Mesenchymal stem cell (in vitro differentiated cells and primary cell): ENCODE measurements at regions not wholly inside any gene's neighbourhood (a gene's known extent, or its start where the extent isn't known, plus 50 kb on each side); places are given as distances from the start of the nearest gene placed in this dataset.

Source experiments
- DNase-seq: peaks from one replicate; pipeline ENCODE4 v3.0.0-alpha.2; 2013
- H2AFZ ChIP-seq: one replicate; pipeline ENCODE4 v1.6.1; 2013; ENCODE audit warnings: low read depth, mild to moderate bottlenecking, control low read depth, inconsistent platforms, low read length, moderate library complexity
- H2AK5ac ChIP-seq: 2 replicates; pipeline ENCODE4 v1.6.1; 2013; ENCODE audit warnings: low read length, moderate library complexity, mild to moderate bottlenecking, inconsistent platforms; ENCODE audit not compliant: severe bottlenecking
- H2BK120ac ChIP-seq: one replicate; pipeline ENCODE4 v1.6.1; 2013; ENCODE audit warnings: low read depth, mild to moderate bottlenecking, inconsistent platforms, low read length, moderate library complexity
- H2BK12ac ChIP-seq, 2 experiments: one replicate each; pipeline ENCODE4 v1.6.1; 2013; ENCODE audit warnings: inconsistent platforms in 2 of 2, low read length in 2 of 2, mild to moderate bottlenecking in 2 of 2, moderate library complexity in 2 of 2, control low read depth in 1 of 2
- H2BK15ac ChIP-seq: one replicate; pipeline ENCODE4 v1.6.1; 2013; ENCODE audit warnings: mild to moderate bottlenecking, low read depth, inconsistent platforms; ENCODE audit not compliant: poor library complexity, severe bottlenecking
- H2BK5ac ChIP-seq: 2 replicates; pipeline ENCODE4 v1.6.1; 2013; ENCODE audit warnings: low read depth, mild to moderate bottlenecking, low read length, control low read depth, inconsistent platforms; ENCODE audit not compliant: poor library complexity, severe bottlenecking
- H3K14ac ChIP-seq, 2 experiments: one replicate each; pipeline ENCODE4 v1.6.1; 2013; ENCODE audit warnings: inconsistent platforms in 2 of 2, low read length in 2 of 2, control low read depth in 1 of 2, mild to moderate bottlenecking in 1 of 2, moderate library complexity in 1 of 2
- H3K18ac ChIP-seq, 2 experiments: one replicate each; pipeline ENCODE4 v1.6.1; 2013; ENCODE audit warnings: inconsistent platforms in 2 of 2, low read length in 2 of 2, control low read depth in 1 of 2, low read depth in 1 of 2, mild to moderate bottlenecking in 1 of 2
- H3K23ac ChIP-seq, 2 experiments: one replicate each; pipeline ENCODE4 v1.6.1; 2013; ENCODE audit warnings: inconsistent platforms in 2 of 2, low read length in 2 of 2, mild to moderate bottlenecking in 2 of 2, moderate library complexity in 2 of 2, control low read depth in 1 of 2
- H3K27ac ChIP-seq: 2 replicates; pipeline ENCODE4 v1.5.1; 2013; ENCODE audit warnings: mild to moderate bottlenecking, moderate library complexity, low read length, control low read depth, inconsistent platforms; ENCODE audit not compliant: poor library complexity, severe bottlenecking
- H3K27me3 ChIP-seq, 2 experiments: 2 replicates each; pipeline versions ENCODE4 v1.6.1 to v1.7.0; 2013; ENCODE audit warnings: low read length in 2 of 2, mild to moderate bottlenecking in 2 of 2, moderate library complexity in 2 of 2, control low read depth in 1 of 2, inconsistent platforms in 1 of 2; ENCODE audit not compliant: control insufficient read depth in 1 of 2, insufficient read depth in 1 of 2
- H3K36me3 ChIP-seq, 2 experiments: 2 replicates each; pipeline versions ENCODE4 v1.6.1 to v1.7.0; 2013; ENCODE audit warnings: low read length in 2 of 2, control low read depth in 1 of 2, inconsistent platforms in 1 of 2, low read depth in 1 of 2, mild to moderate bottlenecking in 1 of 2; ENCODE audit not compliant: insufficient read depth in 2 of 2, control insufficient read depth in 1 of 2
- H3K4ac ChIP-seq, 2 experiments: one replicate each; pipeline ENCODE4 v1.6.1; 2013; ENCODE audit warnings: inconsistent platforms in 2 of 2, low read length in 2 of 2, mild to moderate bottlenecking in 2 of 2, moderate library complexity in 2 of 2, control low read depth in 1 of 2, low read depth in 1 of 2
- H3K4me1 ChIP-seq: 2 replicates; pipeline ENCODE4 v1.6.1; 2013; ENCODE audit warnings: low read depth, low read length, control low read depth; ENCODE audit not compliant: control insufficient read depth, insufficient read depth
- H3K4me2 ChIP-seq: 2 replicates; pipeline ENCODE4 v1.6.1; 2013; ENCODE audit warnings: low read length, mild to moderate bottlenecking, inconsistent platforms; ENCODE audit not compliant: poor library complexity, severe bottlenecking
- H3K4me3 ChIP-seq, 2 experiments: 2 replicates each; pipeline versions ENCODE4 v1.5.1 to v1.7.0; 2013; ENCODE audit warnings: low read length in 2 of 2, mild to moderate bottlenecking in 2 of 2, control low read depth in 1 of 2, low read depth in 1 of 2; ENCODE audit not compliant: insufficient read depth in 1 of 2
- H3K79me1 ChIP-seq: replicated peaks from 2 replicates; pipeline ENCODE4 v1.6.1; 2013; ENCODE audit warnings: mild to moderate bottlenecking, control low read depth, low read length, inconsistent platforms; ENCODE audit not compliant: poor library complexity, severe bottlenecking
- H3K9ac ChIP-seq: 2 replicates; pipeline ENCODE4 v1.7.0; 2013; ENCODE audit warnings: mild to moderate bottlenecking, low read length, moderate library complexity
- H3K9me3 ChIP-seq: 2 replicates; pipeline ENCODE4 v1.7.0; 2013; ENCODE audit warnings: mild to moderate bottlenecking, low read length; ENCODE audit not compliant: control insufficient read depth
- H4K8ac ChIP-seq: one replicate; pipeline ENCODE4 v1.6.1; 2013; ENCODE audit warnings: inconsistent platforms, mild to moderate bottlenecking, low read length, moderate library complexity
- H4K91ac ChIP-seq: one replicate; pipeline ENCODE4 v1.6.1; 2013; ENCODE audit warnings: mild to moderate bottlenecking, low read length, inconsistent platforms
- WGBS: methylation state at CpG from one replicate; pipeline ENCODE4 v1.1.7; 2013; ENCODE audit warnings: mixed read lengths; 5-methylcytosine and 5-hydroxymethylcytosine counted together

DNA sequence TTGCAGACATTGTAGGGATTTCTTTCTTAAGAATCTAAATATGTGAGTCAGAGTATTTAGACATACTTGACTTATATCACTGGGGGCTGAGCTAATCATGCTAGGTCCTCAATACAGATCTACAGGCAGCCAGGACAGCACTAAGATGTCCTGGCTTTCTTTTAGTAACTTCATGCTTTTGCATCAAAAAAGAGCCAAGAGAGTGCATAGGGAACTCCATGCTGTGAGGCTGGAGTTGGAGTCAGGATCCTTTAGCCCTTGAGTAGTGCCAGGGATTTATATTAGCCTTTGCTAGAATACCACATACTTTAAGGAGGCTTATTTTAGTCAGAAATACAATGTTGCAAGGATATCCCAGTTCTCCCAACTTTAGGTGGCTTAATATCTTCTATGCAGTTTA is 289.7 kb downstream of the CCDC85A start:
- H2BK15ac ChIP-seq = no peak overlapping the region

DNA sequence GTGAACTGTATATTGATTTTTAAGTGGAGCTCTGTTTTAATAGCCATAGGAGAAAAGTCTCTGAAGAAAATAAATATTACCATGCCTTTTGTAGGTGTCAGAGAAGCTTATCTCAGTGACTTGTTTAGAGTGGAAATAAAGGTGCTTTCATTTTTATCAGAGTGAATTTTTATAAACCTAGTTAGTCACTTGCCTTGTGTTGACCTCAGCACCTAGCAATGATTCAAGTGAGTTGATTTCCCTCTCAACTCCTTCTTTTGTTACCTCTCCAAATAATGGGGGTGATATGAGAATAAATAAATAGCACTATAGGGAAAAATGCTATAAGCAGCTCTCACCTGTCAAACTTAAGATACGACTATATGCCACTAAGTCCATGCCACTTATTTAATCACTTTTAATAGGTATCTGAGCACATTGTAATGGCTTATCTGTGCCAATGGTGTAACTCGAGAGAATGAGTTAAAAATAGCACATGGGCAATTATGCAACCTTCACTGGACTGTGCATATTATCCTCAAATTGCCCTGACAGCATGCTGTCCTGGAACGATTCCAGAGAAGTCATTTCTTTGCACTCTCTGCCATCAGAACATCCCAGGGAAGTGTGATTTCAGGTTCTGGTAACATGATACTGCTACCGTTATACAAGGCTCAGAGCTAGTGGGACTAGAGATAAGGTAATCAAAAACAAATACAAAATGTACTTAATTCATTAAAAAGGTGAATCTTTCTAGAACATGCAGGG is 290.8 kb downstream of the CCDC85A start:
- no peak overlapping the region for H2BK120ac ChIP-seq

More for the DNA sequence above, 289.7 kb downstream of the CCDC85A start:
- Histone ChIP-seq H2AK5ac (no peak overlapping the region), H2BK5ac (no peak overlapping the region), H3K14ac (no peak overlapping the region), H3K36me3 (no peaks in the 10 kb centered on the region), H4K8ac (no peak overlapping the region), H3K27ac (no peak overlapping the region), H2AFZ (no peak overlapping the region), H3K79me1 (no peaks in the 10 kb centered on the region), H3K4me1 (no peaks in the 10 kb centered on the region), H3K9me3 (no peaks in the 10 kb centered on the region), H2BK12ac (no peak overlapping the region), H2BK120ac (no peak overlapping the region), H3K4me2 (no peak overlapping the region), H3K27me3 (no peaks in the 10 kb centered on the region), H3K9ac (no peak overlapping the region), H3K18ac (no peak overlapping the region), H3K4ac (no peak overlapping the region), H3K4me3 (no peak overlapping the region), H3K23ac (no peak overlapping the region), H4K91ac (no peak overlapping the region)
- DNase-seq = peak; percentile 22

DNA sequence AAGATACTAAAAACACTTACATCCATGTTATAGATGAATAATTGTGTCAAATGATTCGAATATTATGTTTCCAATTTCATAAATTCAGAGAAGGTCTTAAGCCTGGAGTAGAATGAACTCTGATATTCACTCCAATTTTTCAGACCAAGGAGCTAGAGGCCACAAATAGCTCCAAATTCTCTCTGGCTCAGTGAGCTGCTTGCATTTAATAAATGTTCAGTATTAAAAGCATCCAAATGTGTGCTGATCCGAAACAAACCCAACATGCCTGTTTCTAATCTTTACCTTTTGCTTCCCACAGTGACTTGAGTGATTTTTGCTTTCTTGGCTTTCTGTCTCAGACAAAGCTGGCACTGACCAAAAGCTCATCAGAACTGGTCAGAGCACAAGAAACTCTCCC is 291.4 kb downstream of the CCDC85A start:
- no peak for DNase-seq
- H3K27ac ChIP-seq = no peak overlapping the region
- H3K4me3 ChIP-seq = no peak overlapping the region

More for the DNA sequence above, 290.8 kb downstream of the CCDC85A start:
- Histone ChIP-seq H3K4me1 (no peaks in the 10 kb centered on the region), H3K18ac (no peak overlapping the region), H3K4me3 (no peak overlapping the region), H3K9ac (no peak overlapping the region), H3K4ac (no peak overlapping the region), H3K27me3 (no peaks in the 10 kb centered on the region), H3K4me2 (no peak overlapping the region), H2BK12ac (no peak overlapping the region), H4K91ac (no peak overlapping the region), H3K14ac (no peak overlapping the region), H2BK5ac (no peak overlapping the region), H4K8ac (no peak overlapping the region), H3K9me3 (no peaks in the 10 kb centered on the region), H2AFZ (no peak overlapping the region), H3K27ac (no peak overlapping the region), H3K79me1 (no peaks in the 10 kb centered on the region), H2BK15ac (no peak overlapping the region), H3K36me3 (no peaks in the 10 kb centered on the region), H2AK5ac (no peak overlapping the region), H3K23ac (no peak overlapping the region)
- peak; percentile 65 for DNase-seq
- 62% methylated on average over 2 of the region's 4 CpGs for WGBS

DNA sequence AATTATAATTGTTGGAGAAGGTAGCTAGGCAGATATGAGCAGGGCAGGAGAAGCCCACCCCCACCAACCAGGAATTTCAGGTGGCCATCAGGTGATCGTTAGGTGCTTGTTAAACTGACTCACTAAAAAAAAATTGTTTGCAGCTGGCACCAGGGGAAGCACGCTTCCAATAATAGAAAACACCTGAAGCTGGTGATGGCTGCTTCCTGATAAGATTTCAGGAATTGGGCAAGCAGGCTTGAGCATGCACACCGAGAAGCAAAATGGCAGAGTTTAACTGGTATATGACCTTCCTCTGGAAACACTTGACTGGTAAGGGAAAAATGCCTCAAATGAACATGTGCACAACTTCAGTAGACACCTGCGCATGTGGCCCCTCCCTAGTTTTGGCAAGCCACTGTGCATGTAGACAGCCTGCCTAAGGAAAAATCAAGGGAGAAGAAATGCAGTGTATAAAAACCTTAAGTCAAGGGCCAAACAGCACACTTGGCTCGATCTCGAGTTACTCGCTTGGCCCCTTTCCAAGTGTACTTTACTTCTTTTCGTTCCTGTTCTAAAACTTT is 292.8 kb downstream of the CCDC85A start:
- WGBS = 92% methylated on average over 8 of the region's 8 CpGs
- DNase-seq = no peak
- H3K27ac ChIP-seq = no peak overlapping the region
- H3K9me3 ChIP-seq = no peaks in the 10 kb centered on the region
- no peak overlapping the region for H3K4me2 ChIP-seq
- no peak overlapping the region for H3K14ac ChIP-seq
- H3K9ac ChIP-seq = no peak overlapping the region
- H2BK15ac ChIP-seq = no peak overlapping the region
- no peak overlapping the region for H2AK5ac ChIP-seq
- no peaks in the 10 kb centered on the region for H3K4me1 ChIP-seq
- H2BK120ac ChIP-seq = no peak overlapping the region
- H3K4me3 ChIP-seq = no peak overlapping the region
- H2BK12ac ChIP-seq = no peak overlapping the region
- H3K27me3 ChIP-seq = no peaks in the 10 kb centered on the region
- no peak overlapping the region for H4K8ac ChIP-seq
- H2AFZ ChIP-seq = no peak overlapping the region
- H4K91ac ChIP-seq = no peak overlapping the region
- H3K4ac ChIP-seq = no peak overlapping the region
- no peak overlapping the region for H3K23ac ChIP-seq
- no peaks in the 10 kb centered on the region for H3K36me3 ChIP-seq
- H3K18ac ChIP-seq = no peak overlapping the region
- no peak overlapping the region for H2BK5ac ChIP-seq
- no peaks in the 10 kb centered on the region for H3K79me1 ChIP-seq

More for the DNA sequence above, 291.4 kb downstream of the CCDC85A start:
- Histone ChIP-seq H3K27me3 (no peaks in the 10 kb centered on the region), H3K79me1 (no peaks in the 10 kb centered on the region), H3K18ac (no peak overlapping the region), H3K14ac (no peak overlapping the region), H2AK5ac (no peak overlapping the region), H3K4me1 (no peaks in the 10 kb centered on the region), H2AFZ (no peak overlapping the region), H3K9ac (no peak overlapping the region), H3K23ac (no peak overlapping the region), H3K4ac (no peak overlapping the region), H2BK120ac (no peak overlapping the region), H2BK12ac (no peak overlapping the region), H2BK5ac (no peak overlapping the region), H2BK15ac (no peak overlapping the region), H3K36me3 (no peaks in the 10 kb centered on the region), H3K4me2 (no peak overlapping the region), H3K9me3 (no peaks in the 10 kb centered on the region), H4K8ac (no peak overlapping the region), H4K91ac (no peak overlapping the region)
- 100% methylated on average over 1 of the region's 2 CpGs for WGBS
